GM19324 (cell line): ENCODE measurements at regions not wholly inside any gene's neighbourhood (a gene's known extent, or its start where the extent isn't known, plus 50 kb on each side); places are given as distances from the start of the nearest gene placed in this dataset.

ENCODE experiments used
- ATAC-seq: cut with Tn5 transposase; IDR thresholded peaks from one replicate; pipeline ENCODE4 v1.9.1; 2021; ENCODE audit warnings: mild to moderate bottlenecking, moderate library complexity; ENCODE audit not compliant: unreplicated experiment, low FRiP score

DNA sequence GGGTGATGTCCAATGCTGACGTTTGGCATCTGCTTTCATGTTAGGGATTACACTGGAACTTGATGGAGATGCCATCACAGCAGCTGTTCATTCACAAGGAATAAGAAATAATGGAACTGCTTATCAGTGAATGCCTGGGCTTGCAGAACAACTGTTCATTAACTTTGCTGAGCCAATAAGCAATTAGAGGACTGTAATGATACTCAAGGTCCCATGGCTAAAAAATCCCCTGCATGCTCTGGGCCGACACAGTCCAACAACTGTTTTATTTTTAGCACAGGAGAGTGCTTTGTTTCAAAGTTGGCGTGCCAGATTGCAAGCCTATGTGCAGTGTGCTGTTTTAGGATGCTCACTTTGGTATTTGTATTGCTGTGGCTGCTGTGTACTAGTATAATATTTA is 408.0 kb upstream of the RGPD4 start:
- ATAC-seq = no peak

DNA sequence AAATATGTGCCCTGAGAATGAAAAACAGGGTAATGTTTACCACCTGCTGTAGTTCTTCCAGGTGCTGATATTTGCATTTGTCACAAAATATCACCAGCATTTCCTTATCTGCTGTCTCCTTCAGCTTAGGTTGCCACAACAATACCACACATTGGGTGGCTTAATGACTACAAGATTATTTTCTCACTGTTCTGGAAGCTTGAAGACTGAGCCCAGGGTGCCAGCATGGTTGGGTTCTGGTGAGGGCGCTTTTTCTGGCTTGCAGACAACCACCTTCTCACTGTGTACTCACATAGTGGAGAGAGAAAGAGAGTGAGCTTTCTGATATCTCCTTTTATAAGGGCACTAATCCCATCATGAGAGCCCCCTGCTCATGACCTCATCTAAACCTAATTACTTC is 407.5 kb upstream of the RGPD4 start:
- no peak for ATAC-seq

DNA sequence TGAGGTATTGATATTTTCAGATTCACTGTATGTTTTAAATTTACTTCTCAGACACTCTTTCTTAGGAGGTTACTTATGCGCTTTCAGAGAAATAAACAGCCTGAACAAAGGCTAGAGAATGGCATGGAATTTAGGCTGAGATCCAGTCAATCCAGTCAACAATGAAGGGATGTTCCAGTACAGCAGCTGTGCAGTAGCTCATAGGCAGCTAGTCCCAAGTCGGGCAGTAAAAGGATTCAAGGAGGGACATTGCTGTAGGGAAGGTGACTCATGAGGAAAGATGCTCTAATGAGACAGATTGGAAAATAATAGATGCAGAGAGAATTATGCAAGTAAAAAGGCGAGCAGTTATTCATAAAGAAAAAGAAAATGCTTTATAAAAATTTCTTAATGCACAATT is 397.9 kb upstream of the RGPD4 start:
- ATAC-seq = no peak

DNA sequence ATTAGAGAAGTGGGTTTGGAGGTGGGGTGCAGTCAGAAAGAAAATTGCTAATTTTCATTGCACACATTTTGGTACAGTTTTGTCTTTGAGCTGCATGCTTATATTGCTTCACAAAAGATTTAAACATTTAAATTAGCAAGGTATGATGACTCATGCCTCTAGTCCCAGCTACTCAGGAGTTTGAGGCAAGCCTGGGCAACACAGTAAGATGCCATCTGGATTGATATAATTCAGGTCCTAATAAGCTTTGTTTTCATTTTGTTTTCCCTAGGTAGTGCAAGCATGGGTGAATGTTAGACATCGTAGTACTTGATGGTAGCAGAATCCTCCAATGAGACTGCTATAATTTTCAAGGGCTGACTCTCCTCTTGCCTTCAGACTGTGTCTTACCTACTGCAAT is 396.7 kb upstream of the RGPD4 start:
- no peak for ATAC-seq

DNA sequence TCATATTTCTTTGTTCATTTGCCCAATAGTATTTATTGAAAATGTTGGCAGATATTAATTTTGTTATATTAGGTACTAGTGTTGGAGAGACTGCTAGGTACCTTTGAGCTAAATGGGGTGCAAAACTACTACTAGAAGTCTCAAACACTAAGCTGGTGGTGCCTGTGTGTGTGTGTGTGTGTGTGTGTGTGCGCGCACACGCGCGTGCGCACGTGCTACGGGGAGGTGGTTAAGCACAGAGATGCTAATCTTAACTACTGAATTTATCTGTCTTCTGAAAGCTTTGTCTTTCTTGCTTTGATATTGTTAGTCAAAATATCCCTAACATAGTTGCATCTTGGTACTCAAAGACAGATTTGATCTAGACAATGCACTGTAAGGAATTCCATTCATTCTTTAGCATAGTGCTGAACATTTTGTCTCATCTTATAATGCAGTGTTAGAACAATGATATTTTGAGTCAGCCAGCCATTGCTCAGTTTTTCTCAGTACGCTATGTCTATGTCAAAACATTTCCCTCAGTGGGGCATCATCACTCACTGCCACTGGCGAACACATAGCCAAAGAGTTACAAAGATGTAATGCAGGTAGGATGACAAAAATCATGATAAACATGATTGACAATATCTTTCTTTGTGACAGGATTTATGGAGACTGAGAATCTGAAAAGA is 396.0 kb upstream of the RGPD4 start:
- no peak for ATAC-seq

DNA sequence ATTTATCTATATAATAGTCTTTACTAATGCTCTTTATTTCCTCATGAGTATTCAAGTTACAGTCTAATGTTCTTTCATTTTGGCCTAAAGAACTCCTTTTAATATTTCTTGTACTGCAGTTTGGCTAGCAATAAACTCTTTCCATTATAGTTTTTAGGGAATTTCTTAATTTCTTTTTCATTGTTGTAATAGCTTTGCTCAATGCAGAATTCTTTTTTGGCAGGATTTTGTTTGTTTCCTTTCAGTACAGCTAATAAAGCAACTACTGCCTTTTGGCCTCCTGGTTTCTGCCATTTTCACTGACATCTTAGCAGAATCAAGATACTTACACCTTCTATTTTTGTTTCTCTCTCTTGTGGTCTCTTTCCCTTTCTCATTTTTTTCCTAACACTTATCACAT is 390.4 kb upstream of the RGPD4 start:
- no peak for ATAC-seq

DNA sequence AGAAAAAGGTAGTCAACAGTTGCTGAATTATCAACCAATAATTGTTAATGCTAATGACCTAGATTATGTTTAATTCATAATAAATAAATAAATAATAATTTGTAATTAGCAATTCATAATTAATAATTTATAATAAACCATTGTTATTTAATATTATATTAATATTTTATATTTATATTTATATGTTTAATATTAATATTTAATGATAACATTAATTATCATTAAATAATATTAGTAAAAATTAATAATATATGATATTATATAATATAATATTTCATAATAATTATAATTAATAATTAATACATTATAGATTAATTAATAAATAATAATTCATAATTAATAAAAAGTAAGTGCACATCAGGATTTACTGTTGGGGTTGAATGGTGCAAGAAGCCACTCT is 389.4 kb upstream of the RGPD4 start:
- no peak for ATAC-seq

DNA sequence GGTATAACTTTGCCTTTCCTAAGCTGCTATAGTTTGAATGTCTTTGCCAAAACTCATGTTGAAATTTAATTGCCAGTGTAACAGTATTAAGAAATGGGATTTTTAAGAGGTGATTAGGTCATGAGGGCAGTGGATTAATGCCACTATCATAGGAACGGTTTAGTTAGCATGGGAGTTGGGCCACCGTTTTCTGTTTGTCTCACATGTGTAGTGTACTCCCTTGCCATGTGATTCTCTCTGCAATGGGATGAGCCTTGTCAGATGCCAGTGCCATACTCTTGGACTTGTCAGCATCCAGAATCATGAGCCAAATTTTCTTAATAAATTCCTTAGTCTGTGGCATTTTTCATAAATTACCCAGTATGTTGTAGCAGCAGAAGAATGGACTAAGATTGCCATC is 388.9 kb upstream of the RGPD4 start:
- no peak for ATAC-seq

DNA sequence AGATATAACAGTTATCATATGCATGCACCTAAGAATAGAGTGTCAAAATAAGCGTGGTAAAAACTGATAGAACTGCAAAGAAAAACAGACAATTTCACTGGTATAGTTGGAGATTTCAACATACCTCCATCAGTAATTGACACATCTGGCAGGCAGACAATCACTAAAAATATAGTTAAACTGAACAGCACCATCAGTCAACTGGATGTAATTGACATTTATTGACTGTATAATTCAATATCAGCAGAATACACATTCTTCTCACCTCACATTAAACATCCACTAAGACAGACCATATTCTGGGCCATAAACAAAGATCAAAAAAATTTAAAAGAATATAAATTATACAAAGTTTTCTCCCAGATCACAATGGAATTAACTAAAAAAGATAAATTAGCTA is 378.5 kb upstream of the RGPD4 start:
- no peak for ATAC-seq

DNA sequence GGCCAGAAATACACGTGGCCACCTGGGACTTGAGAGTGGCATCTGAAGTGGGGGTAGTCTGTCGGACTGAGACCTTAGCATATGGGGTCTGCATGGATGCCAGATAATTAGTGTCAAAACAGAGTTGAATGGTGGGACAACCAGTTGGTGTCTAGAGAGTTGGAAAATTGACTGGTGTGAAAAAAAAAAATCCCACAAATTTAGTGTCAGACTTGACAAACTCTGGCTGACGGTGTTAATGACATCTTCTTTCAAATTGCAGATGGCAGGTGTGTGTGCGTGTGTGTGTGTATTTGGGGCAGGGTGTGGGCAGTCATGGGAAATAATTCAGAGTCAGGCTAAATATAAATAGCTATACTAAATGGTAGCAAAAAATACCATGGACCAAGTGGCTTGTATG is 365.4 kb upstream of the RGPD4 start:
- ATAC-seq = no peak

DNA sequence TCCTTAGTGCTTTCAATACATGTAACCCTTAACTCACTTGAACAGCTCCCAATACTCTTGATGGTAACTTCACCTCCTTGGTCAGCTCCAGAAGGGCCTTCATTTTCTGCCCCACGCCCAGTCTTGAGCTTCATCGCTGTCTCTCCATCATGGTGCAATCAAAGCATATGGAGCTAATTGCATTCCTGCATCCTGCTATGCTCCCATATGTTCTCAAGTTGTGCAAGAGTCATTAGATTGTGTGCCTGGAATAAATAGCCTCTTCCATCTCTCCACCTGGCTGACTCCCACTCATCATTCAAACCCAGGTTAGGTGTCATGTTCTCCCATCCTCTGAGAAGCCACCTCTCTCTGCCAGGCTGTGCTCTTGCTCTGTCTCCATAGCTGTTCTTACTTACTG is 364.5 kb upstream of the RGPD4 start:
- ATAC-seq = no peak

DNA sequence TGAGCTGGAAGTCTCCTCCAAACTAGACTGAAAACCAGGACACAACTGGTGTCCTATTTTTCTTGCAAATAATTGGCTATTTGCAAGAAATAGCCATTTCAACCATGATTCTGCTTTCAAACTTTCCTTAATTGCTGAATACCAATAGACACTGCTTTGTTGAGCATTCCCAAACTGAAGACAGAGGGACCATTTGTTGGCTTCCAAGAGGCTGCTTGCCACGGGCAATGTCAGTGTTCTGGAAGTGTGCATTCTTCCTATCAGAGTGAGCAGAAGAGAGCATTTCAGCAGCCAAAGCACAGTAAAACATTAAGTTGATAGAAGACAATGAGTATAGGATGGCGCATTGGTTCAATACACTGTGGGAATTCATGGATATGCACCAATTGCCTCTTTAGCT is 360.5 kb upstream of the RGPD4 start:
- no peak for ATAC-seq

DNA sequence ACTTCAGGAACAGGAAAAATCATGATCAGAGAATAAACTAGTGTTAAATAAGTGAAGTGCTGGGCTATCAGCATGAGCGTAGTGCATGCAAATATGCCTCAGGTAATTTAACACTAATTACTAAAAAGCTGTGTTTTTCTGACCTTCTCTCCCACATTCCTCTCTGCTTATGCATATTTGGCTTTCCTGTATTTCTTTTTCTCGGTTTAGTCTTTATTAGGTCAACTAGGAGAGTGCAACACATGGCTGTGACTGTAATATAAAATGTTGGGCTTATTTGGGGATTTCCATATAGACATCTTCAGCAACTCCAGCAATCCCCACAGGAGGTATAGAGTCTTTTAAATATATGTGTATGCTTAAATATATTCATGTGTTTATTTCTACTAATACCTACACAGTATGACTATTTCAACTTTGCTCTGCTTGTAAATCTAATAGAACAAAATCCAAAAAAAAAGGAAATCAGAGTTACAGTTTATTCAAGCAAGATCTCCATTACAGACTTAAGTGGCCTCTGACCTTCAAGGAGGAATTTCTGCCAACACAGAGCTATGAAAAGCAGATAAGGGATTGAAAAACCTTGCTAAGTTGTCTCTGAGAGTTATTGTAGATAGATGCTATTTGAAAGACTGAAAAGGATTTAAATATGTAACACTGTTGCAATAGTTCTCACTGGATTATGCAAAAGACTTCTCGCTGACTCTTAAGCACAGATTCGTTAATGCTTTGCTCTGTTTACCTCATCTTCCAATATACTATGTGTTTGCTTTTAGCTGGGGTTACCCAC is 359.5 kb upstream of the RGPD4 start:
- no peak for ATAC-seq

DNA sequence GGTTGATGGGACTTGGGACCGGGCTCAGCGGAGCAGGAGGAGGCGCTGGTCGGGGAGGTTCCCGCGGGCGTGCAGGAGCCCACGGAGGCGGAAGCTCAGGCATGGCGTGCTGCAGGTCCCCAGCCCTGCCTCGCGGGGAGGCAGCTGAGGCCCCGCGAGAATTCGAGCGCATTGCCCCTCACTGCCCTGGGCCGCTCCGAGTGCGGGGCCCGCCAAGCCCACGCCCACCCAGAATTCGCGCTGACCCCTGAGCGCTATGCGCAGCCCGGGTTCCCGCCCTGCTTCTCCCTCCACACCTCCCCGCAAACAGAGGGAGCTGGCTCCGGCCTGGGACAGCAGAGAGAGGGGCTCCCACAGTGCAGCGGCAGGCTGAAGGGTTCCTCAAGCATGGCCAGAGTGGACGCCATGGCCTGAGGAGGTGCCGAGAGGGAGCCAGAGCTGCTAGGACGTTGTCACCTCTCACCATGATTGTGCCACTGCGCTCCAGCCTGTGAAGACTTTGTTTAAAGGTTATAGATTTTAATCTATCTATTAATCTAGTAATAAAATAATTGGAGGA is 357.2 kb upstream of the RGPD4 start:
- no peak for ATAC-seq

DNA sequence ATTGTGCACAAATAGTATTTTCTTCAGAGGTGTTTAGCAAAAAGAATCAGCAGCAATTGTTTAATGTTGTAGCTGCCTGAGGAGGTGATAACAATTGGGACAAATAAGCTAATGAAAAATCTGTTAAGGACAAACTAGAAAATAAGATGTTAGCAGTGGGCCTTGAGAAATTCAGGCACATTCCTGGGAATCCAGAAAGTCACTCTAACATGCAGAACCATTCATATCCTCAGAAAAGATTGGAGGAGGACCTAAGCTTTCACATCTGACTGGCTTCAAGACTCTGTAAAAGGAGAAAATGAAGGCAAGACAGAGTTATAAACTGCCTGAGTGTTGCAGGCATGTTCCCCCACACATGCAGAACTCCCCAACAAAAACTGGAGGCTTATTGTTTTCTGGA is 353.5 kb upstream of the RGPD4 start:
- no peak for ATAC-seq

DNA sequence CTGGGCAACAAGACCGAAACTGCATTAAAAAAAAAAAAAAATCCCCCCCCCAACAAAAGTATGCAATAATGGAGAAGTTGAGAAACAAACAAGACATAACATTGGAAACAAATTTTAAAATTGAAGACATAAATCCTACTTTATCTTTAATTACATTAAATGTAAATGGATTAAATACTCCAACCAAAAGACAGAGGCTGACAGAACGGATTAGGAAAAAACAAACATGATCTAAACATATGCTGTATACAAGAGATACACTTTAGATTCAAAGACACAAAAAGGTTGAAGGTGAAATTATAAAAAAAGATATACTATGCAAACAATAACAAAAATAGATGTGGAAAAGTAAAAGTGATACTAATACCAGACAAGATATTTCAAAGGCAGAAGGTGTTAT is 350.8 kb upstream of the RGPD4 start:
- ATAC-seq = no peak

DNA sequence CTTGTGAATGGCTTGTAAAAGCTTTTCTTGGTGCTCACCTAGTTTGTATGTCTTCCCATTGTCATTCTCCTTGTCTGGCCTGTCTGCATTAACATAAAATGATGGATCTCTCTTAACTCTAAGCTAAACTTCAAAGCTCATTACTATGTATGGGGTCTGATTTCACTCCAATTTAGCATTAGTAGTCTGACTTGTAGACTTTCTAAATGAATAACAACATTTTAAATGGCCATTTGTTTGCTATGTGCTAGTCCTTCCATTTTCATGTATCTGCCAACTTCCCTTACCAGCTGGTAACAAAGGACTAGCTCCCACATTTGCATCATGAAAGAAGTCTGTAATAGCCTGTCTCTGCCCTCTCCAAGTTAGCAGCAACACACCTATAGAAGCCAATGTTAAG is 324.2 kb upstream of the RGPD4 start:
- ATAC-seq = no peak

DNA sequence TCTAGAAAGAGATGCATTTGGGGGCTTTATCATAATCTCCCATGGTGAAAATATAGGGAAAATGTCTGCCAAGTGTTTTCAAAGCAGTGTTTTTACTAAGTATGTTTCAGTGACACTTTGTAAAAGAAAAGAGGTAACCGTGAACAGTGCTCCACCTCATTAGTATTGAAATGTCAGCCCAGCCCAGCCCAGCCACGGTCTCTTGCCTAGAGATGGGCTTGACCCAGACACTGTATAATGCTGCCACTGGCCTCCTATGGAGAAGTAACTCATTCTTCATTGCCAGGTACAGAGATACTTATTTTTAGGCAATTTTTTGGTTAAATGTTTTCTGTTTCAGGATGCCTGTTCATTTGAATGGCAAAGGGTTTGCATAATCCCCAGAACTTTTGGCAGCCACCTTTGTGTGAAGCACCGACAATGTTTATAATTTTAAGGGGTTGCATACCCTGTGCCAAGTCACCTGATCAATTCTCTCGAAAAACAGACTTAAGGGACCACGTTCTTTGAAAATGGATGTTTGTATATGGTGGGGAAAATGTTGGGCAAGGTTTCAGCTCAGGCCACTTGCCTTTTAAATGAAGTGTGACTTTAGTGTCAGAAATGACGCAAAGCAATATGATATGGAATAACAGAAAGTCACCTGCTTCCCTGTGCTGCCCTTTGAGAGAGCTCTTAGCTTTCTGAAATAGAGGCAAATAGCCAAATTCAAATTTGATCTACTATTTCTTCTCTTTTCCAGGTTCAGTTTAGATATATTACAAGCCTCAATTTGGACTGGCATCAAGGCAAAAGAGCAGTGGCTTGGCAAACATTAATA is 314.5 kb upstream of the RGPD4 start:
- ATAC-seq = no peak

DNA sequence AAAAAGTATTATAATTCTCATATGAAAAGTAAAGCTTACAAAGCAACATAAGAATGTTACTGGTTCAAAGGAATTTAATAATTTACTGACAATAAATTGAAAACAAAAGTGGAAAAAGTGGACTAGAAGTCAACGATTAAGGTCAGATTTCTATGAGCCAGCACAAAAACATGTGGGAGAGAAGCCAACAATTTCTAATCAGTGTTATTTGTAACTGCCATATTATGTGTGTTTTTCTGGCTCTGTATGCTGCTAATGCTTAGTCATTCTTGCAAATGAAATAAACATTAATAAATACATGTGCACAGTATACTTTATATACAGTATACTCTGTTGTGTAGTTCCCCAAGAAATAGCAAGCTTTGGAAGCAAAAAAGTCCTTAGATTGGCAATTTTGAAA is 301.3 kb upstream of the RGPD4 start:
- ATAC-seq = no peak

DNA sequence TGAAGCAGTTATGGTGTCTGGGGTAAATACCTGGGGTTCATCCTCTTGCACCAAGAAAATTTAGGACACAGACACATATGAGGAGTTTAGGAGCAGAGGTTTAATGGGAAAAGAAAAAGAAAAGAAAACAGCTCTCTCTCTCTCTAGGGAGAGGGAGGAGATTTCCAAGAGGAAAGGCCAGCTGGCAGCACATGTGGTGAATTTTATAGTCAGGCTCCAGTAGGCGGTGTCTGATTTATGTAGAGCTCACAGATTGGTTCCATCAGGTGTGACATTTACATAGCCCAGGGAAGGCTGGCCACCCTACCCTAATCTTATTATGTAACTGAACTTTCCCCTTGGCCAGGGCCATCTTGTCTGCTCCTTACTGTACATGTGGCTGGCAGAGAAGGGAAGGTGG is 297.5 kb upstream of the RGPD4 start:
- ATAC-seq = no peak

DNA sequence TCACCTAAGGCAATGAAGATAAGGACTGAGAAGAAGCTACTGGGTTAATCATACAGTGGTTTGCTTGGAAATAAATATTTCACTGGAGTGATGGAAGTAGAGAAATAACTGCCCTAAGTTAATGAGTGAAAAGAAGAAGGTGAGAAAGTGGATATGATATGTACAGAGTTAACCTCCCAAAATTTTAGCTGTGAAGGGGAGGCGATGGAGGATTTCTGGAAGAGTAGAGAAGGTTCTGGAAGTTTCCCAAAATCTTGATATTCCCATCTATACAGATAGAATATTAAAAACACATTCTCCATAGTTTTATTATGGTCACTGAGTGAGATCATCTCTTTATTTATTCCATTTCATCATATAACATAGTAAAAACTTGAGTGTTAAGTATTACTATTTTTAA is 296.6 kb upstream of the RGPD4 start:
- no peak for ATAC-seq
